ENCODE measurements at regions not wholly inside any gene's neighbourhood (a gene's known extent, or its start where the extent isn't known, plus 50 kb on each side); places are given as distances from the start of the nearest gene placed in this dataset.

GRCh38 chr6:7664003-7664402 lies 61.9 kb upstream of the BMP6 start:
- no peak for DNase-seq (ENCODE audit: low read depth in 3 of 3, low spot score in 2 of 3)

- DNase-seq (ENCODE audit: low read depth in 3 of 3, low spot score in 2 of 3): no peak
Observed at GRCh38 chr6:7668936-7669335, 57.0 kb upstream of the BMP6 start.

- no peak for DNase-seq (ENCODE audit: low read depth in 3 of 3, low spot score in 2 of 3)
Observed at GRCh38 chr6:7669742-7670141, 56.2 kb upstream of the BMP6 start.

GRCh38 chr6:7671076-7671475 lies 54.8 kb upstream of the BMP6 start:
- DNase-seq (ENCODE audit: low read depth in 3 of 3, low spot score in 2 of 3): no peak

GRCh38 chr6:7671581-7671980 lies 54.3 kb upstream of the BMP6 start:
- DNase-seq (ENCODE audit: low read depth in 3 of 3, low spot score in 2 of 3): no peak

GRCh38 chr6:7672066-7673062 lies 53.5 kb upstream of the BMP6 start:
- no peak for DNase-seq (ENCODE audit: low read depth in 3 of 3, low spot score in 2 of 3)

GRCh38 chr6:7673063-7673536 lies 52.8 kb upstream of the BMP6 start:
- peak in 1 of 3 donors; percentile 26 for DNase-seq (ENCODE audit: low read depth in 3 of 3, low spot score in 2 of 3)

DNA sequence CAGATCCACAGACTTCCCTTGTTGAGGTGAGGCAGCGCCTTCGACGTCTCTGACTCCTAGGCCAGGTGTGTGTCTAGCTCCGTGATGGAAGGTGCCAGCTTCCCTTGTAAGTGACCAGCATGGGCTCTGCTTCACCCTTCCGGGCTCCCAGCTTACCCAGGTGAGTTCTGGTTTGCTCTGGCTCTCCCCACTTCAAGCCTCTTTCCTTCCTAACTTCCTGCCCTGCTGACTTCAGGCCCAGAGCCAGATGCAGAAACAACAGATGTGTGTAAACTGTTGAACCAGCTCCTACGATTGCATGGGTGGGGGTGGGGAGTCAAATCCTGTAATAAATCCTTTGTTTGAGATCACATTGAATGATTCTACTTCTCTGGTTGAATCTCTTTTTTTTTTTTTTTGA lies 51.6 kb upstream of the BMP6 start:
- no peak for DNase-seq (ENCODE audit: low read depth in 3 of 3, low spot score in 2 of 3)

GRCh38 chr6:7675353-7675945 lies 50.5 kb upstream of the BMP6 start:
- DNase-seq (ENCODE audit: low read depth in 3 of 3, low spot score in 2 of 3): no peak

Data from right renal cortex interstitium (tissue), 3 donors.